ENCODE measurements at regions not wholly inside any gene's neighbourhood (a gene's known extent, or its start where the extent isn't known, plus 50 kb on each side); places are given as distances from the start of the nearest gene placed in this dataset.

DNA sequence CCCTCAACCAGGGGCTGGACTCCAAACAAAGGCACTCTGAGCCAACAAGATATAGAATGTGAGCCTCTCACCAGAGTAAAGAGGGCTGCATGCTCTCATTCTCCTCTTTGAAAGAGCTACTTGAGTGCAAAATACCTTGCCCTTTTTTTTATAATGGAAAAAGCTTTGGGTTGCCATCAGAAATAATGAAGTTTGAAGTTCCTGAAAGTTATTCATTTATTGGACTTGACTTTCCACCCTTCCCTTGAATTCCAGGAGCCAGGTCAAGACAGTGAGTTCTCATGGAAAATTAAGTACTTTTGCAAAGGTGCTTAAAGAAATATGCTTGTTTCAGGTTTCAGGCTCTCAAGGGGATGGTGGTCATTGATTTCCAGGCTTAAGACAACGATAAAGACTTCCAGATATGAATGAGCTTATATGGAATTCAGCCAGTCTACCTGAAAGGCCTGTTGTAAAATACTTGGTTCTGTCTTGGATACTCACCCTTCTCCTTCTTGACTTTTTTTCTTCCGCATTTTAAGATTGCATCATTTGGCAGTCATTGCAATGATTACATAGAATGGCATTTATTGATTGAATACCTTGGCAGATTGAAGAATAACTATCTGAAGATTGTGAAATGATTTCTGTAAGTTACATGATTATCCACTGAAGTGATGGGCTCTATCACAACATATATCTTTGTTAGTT is 696.4 kb downstream of the INHBA start:
- Histone ChIP-seq H4K91ac (replicated peaks; ENCODE audit: insufficient read length, low read length) (no peak overlapping the region), H3K18ac (ENCODE audit: extremely low read depth, low read length) (no peak overlapping the region), H3K14ac (ENCODE audit: insufficient read length) (no peak overlapping the region), H3K79me1 (ENCODE audit: low read depth, low read length) (no peaks in the 10 kb centered on the region), H3K79me2 (ENCODE audit: control insufficient read depth in 1 of 2, insufficient read depth in 2 of 2, low read length in 2 of 2) (no peaks in the 10 kb centered on the region), H2BK15ac (ENCODE audit: low read length) (no peak overlapping the region), H3K23me2 (ENCODE audit: low read depth, low read length) (peaks cover 2% of the 10 kb centered on the region; the same call in 1 of the 2 replicates), H4K8ac (ENCODE audit: extremely low read depth, insufficient read depth, low read length) (no peak overlapping the region), H4K20me1 (replicated peaks in 1 of 2; ENCODE audit: control insufficient read depth in 1 of 2, insufficient read depth in 2 of 2, low read length in 2 of 2) (no peaks in the 10 kb centered on the region), H3K9me3 (ENCODE audit: insufficient read depth in 2 of 2, low read depth in 1 of 2, low read length in 1 of 2) (no peaks in the 10 kb centered on the region), H3K4me2 (ENCODE audit: insufficient read depth in 1 of 2, low read depth in 2 of 2, low read length in 2 of 2) (no peak overlapping the region), H3K36me3 (ENCODE audit: control insufficient read depth in 2 of 4, insufficient read depth in 4 of 4, low read length in 3 of 4) (no peaks in the 10 kb centered on the region), H4K5ac (ENCODE audit: insufficient read length, low read depth, low read length) (no peak overlapping the region), H3K56ac (replicated peaks; ENCODE audit: insufficient read length, low read depth, low read length) (no peak overlapping the region), H3K23ac (ENCODE audit: insufficient read length) (no peak overlapping the region), H2BK20ac (ENCODE audit: low read length) (no peak overlapping the region), H2BK120ac (replicated peaks; ENCODE audit: low read depth, low read length) (no peak overlapping the region), H3K4ac (replicated peaks; ENCODE audit: insufficient read length, low read depth, low read length) (no peak overlapping the region), H2AFZ (ENCODE audit: low read length) (no peak overlapping the region), H2BK5ac (ENCODE audit: low read depth, low read length) (no peak overlapping the region), H2AK5ac (ENCODE audit: low read depth, low read length) (no peak overlapping the region), H3K4me1 (replicated peaks in 1 of 4; ENCODE audit: control insufficient read depth in 3 of 4, insufficient read depth in 4 of 4, low read length in 3 of 4) (peaks cover 0 to 3% (median 1%) of the 10 kb centered on the region in 4 experiments; a peak in 1 of 7 replicates), H3K27me3 (replicated peaks in 1 of 4; ENCODE audit: control insufficient read depth in 3 of 4, extremely low read depth in 1 of 4, insufficient read depth in 3 of 4, low read length in 3 of 4) (no peaks in the 10 kb centered on the region), H3K27ac (ENCODE audit: low read depth, low read length) (no peak overlapping the region), H3K9ac (replicated peaks in 1 of 4; ENCODE audit: extremely low read depth in 1 of 4, low read depth in 3 of 4, low read length in 3 of 4) (no peak overlapping the region), H3K4me3 (ENCODE audit: extremely low read depth in 1 of 4, insufficient read depth in 2 of 4, low read depth in 3 of 4, low read length in 4 of 4) (no peak overlapping the region), H2BK12ac (ENCODE audit: low read depth, low read length) (no peak overlapping the region)
- CTCF ChIA-PET (ENCODE audit: partially characterized antibody): interaction anchor here (0.6 kb wide), 4 partner anchors 25 to 911 kb away, joined by 3 read pairs; no protein-coding TSS in a partner anchor
- FAIRE-seq: no peak
- WGBS, 2 experiments (ENCODE audit: extremely low coverage in 1 of 2, insufficient coverage in 1 of 2, insufficient read length in 1 of 2, insufficient replicate concordance in 2 of 2, low coverage in 1 of 2, low lambda C conversion rate in 2 of 2, missing lambda C conversion rate in 1 of 2): 87% methylated on average over 2 of the region's 2 CpGs; no CpG with 5 or more reads in 1 of the 2 experiments
- DNase-seq (ENCODE audit: low read depth in 1 of 2, low spot score in 2 of 2): no peak
- POLR2A ChIA-PET (ENCODE audit: partially characterized antibody): no interaction called here
- no peak for TF ChIP-seq SIRT6 (IDR thresholded peaks at IDR 0.05; ENCODE audit: low read length)
- TF ChIP-seq, protein P1, sequence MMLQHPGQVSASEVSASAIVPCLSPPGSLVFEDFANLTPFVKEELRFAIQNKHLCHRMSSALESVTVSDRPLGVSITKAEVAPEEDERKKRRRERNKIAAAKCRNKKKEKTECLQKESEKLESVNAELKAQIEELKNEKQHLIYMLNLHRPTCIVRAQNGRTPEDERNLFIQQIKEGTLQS (IDR thresholded peaks at IDR 0.05; ENCODE audit: insufficient read depth, low read depth, low read length): no peak
